ENCODE measurements at regions not wholly inside any gene's neighbourhood (a gene's known extent, or its start where the extent isn't known, plus 50 kb on each side); places are given as distances from the start of the nearest gene placed in this dataset.

- DNase-seq, result no peak
Measured at GRCh38 chr7:23981758-23982157, 271.7 kb downstream of the STK31 start.

- no peak for DNase-seq
Measured at GRCh38 chr7:24005517-24005916, 278.5 kb upstream of the NPY start.

GRCh38 chr7:24010495-24010894 lies 273.5 kb upstream of the NPY start:
- no peak for DNase-seq

- DNase-seq, result no peak
Measured at GRCh38 chr7:24017519-24017918, 266.5 kb upstream of the NPY start.

- DNase-seq, result no peak
Measured at GRCh38 chr7:24018331-24018730, 265.7 kb upstream of the NPY start.

- DNase-seq, result no peak
Measured at GRCh38 chr7:24019841-24020240, 264.1 kb upstream of the NPY start.

- DNase-seq, result no peak
Measured at GRCh38 chr7:24024276-24025068, 259.5 kb upstream of the NPY start.

GRCh38 chr7:24025094-24025493 lies 258.9 kb upstream of the NPY start:
- no peak for DNase-seq

GRCh38 chr7:24025765-24026164 lies 258.2 kb upstream of the NPY start:
- no peak for DNase-seq

- DNase-seq, result no peak
Measured at GRCh38 chr7:24026351-24026750, 257.6 kb upstream of the NPY start.

- no peak for DNase-seq
Measured at GRCh38 chr7:24029068-24029467, 254.9 kb upstream of the NPY start.

GRCh38 chr7:24034251-24034650 lies 249.7 kb upstream of the NPY start:
- no peak for DNase-seq

GRCh38 chr7:24035366-24036032 lies 248.5 kb upstream of the NPY start:
- DNase-seq, result no peak

- no peak for DNase-seq
Measured at GRCh38 chr7:24036033-24036412, 248.0 kb upstream of the NPY start.

- DNase-seq, result no peak
Measured at GRCh38 chr7:24038993-24039392, 245.0 kb upstream of the NPY start.

GRCh38 chr7:24039991-24040624 lies 243.9 kb upstream of the NPY start:
- DNase-seq, result no peak

GRCh38 chr7:24042028-24042427 lies 242.0 kb upstream of the NPY start:
- DNase-seq, result no peak

GRCh38 chr7:24049296-24049695 lies 234.7 kb upstream of the NPY start:
- no peak for DNase-seq

- DNase-seq, result no peak
Measured at GRCh38 chr7:24050991-24051560, 232.9 kb upstream of the NPY start.

GRCh38 chr7:24051651-24052050 lies 232.3 kb upstream of the NPY start:
- no peak for DNase-seq

- DNase-seq, result peak; percentile 56
Measured at GRCh38 chr7:24052572-24053260, 231.3 kb upstream of the NPY start.

- no peak for DNase-seq
Measured at GRCh38 chr7:24054236-24054635, 229.8 kb upstream of the NPY start.

GRCh38 chr7:24057243-24057642 lies 226.7 kb upstream of the NPY start:
- no peak for DNase-seq
